ENCODE measurements at regions not wholly inside any gene's neighbourhood (a gene's known extent, or its start where the extent isn't known, plus 50 kb on each side); places are given as distances from the start of the nearest gene placed in this dataset.
A peak's percentile ranks its signal among the peaks of the same experiment; 100 is the strongest.

DNA sequence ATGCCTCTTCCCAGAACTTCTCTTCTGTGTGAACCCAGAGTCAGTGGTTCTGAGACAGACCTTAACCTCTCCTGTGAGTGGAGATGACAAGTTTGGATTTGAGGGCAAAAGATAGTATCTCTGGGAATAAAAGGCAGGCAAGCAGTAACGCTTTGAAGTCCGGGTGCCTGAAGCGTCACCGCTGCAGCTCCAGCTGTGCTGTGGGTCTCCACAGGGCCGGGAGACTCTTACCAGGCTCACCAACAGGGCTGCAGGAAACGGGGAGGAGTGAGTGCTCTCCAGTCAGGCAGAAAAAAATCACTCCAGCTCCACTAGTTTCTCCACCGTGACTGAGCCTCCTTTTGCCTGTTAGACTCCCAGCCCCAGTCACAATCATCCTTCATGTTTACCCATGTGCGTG is 79.7 kb upstream of the MAP4K4 start:
- TF ChIP-seq, protein P1, sequence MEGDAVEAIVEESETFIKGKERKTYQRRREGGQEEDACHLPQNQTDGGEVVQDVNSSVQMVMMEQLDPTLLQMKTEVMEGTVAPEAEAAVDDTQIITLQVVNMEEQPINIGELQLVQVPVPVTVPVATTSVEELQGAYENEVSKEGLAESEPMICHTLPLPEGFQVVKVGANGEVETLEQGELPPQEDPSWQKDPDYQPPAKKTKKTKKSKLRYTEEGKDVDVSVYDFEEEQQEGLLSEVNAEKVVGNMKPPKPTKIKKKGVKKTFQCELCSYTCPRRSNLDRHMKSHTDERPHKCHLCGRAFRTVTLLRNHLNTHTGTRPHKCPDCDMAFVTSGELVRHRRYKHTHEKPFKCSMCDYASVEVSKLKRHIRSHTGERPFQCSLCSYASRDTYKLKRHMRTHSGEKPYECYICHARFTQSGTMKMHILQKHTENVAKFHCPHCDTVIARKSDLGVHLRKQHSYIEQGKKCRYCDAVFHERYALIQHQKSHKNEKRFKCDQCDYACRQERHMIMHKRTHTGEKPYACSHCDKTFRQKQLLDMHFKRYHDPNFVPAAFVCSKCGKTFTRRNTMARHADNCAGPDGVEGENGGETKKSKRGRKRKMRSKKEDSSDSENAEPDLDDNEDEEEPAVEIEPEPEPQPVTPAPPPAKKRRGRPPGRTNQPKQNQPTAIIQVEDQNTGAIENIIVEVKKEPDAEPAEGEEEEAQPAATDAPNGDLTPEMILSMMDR (conservative IDR thresholded peaks at IDR 0.05; ENCODE audit: low read depth, low read length): no peak
- DNase-seq (ENCODE audit: low read depth): peak; percentile 23
- H3K4me3 ChIP-seq (ENCODE audit: low read depth, low read length): no peak overlapping the region

GRCh38 chr2:101617188-101617587 is 80.3 kb upstream of the MAP4K4 start:
- TF ChIP-seq, protein P1 (conservative IDR thresholded peaks at IDR 0.05; ENCODE audit: low read depth, low read length): no peak
- H3K4me3 ChIP-seq (ENCODE audit: low read depth, low read length): no peak overlapping the region
- DNase-seq (ENCODE audit: low read depth): peak; percentile 92

DNA sequence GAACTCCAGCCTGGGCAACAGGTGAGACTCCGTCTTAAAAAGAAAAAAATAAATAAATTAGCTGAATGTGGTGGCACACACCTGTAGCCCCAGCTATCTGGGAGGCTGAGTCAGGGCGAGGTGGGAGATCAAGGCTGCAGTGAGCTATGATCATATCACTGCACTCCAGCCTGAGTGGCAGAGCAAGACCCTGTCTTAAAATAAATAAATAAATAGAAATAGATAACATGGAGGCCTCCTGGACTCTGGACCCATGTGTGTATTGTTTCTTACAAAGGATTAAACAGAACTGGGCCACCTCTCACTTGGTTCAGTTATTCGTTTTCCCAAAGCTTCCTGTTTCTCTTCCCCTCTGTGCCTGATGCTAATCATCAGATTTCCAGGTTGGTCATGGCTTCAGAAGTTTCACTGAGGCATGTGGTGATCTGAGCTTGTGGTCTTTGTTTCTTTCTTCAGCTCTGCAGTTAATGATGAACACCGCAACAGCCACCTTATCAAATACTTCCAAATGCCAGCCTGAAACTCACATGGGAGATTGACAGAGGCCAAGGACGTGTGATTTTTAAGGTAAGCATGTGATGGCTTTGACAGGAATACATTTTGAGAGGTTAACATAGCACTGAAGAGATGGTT is 83.3 kb upstream of the MAP4K4 start:
- H3K4me3 ChIP-seq (ENCODE audit: low read depth, low read length): no peak overlapping the region
- TF ChIP-seq, protein P1 (conservative IDR thresholded peaks at IDR 0.05; ENCODE audit: low read depth, low read length): no peak
- no peak for DNase-seq (ENCODE audit: low read depth)

DNA sequence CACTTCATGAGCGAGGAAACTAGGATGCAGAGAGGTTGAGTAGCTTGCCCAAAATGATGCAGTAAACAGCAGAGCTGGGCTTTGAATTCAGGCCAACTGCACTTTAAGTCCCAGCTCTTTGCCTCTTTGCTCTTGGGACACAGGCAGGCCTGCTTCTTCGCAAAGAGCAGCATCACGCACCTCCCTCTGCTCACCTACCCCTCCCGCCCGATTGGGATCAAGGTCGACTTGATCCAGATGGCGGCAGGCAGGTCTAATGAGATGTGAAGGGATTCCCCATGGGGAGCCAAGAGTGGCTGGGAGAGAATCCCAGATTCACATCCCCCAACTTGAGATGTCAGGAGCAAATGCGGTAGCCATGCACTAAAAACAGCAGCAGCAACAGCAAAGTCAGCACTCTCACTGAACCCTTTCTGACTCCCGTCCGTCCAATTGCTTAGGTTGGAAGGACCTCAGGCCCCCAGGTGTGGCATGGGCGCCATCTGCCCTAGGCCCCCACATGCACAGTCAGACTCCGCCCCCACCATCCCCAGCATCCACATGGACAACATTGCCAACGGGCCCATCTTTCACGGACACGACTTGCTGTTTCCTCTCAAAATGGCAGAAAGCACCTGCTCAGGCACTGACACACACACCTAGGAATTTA is 84.3 kb upstream of the MAP4K4 start:
- no peak overlapping the region for H3K4me3 ChIP-seq (ENCODE audit: low read depth, low read length)
- TF ChIP-seq, protein P1 (conservative IDR thresholded peaks at IDR 0.05; ENCODE audit: low read depth, low read length): no peak
- DNase-seq (ENCODE audit: low read depth): no peak

GRCh38 chr2:101612019-101612418 is 85.5 kb upstream of the MAP4K4 start:
- TF ChIP-seq, protein P1 (conservative IDR thresholded peaks at IDR 0.05; ENCODE audit: low read depth, low read length): no peak
- no peak for DNase-seq (ENCODE audit: low read depth)
- no peak overlapping the region for H3K4me3 ChIP-seq (ENCODE audit: low read depth, low read length)

GRCh38 chr2:101610750-101611315 is 86.7 kb upstream of the MAP4K4 start:
- no peak overlapping the region for H3K4me3 ChIP-seq (ENCODE audit: low read depth, low read length)
- TF ChIP-seq, protein P1 (conservative IDR thresholded peaks at IDR 0.05; ENCODE audit: low read depth, low read length): no peak
- peak; percentile 26 for DNase-seq (ENCODE audit: low read depth)
